SKM-1 (cell line): ENCODE measurements at regions not wholly inside any gene's neighbourhood (a gene's known extent, or its start where the extent isn't known, plus 50 kb on each side); places are given as distances from the start of the nearest gene placed in this dataset.
"Not testable (repeated sequence)": the region's sequence is repeated elsewhere in the genome, so short reads cannot be mapped to it uniquely, and the experiment has no call there.

Experiments used
- DNase-seq: peaks from one replicate; lab custom pipeline; 2025; ENCODE audit not compliant: unreplicated experiment; lab: John Stamatoyannopoulos, UW

DNA sequence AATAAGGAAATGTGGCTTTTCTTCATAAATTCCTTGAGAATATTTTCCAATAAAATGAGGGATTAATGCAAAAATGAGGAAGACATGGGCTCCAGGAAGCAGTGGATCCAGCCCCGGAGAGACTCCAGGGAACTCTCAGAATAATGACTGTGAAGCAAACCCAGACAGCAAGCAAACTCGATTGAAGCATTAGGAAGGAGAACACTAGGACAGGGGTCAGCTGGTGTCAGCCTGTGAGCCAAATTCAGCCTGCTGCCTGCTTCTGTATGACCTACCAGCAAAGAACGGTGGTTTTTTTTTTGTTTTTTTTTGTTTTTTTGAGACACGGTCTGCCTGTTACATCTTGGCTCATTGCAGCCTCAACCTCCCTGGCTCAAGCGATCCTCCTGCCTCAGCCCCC, 133.9 kb upstream of the FOXN2 start:
- no peak for DNase-seq

DNA sequence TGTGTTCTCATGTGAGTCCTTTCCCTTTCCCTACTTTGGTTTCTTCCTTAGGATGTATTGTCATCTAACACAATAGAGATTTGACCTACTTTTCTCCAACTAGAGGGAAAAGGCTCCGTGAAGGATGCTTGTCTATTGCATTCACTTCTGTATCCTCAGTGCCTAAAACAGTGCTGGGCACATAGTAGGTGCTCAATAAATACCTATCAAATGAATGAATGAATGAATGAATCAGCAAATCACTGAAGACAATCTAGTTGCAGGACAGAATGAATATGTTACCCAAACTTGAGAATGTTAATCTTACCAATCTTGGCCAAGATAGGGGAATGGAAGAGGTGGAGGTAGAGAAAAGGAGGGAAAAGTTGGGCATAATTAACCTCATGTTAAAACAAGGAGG, 131.2 kb upstream of the FOXN2 start:
- DNase-seq, result no peak

DNA sequence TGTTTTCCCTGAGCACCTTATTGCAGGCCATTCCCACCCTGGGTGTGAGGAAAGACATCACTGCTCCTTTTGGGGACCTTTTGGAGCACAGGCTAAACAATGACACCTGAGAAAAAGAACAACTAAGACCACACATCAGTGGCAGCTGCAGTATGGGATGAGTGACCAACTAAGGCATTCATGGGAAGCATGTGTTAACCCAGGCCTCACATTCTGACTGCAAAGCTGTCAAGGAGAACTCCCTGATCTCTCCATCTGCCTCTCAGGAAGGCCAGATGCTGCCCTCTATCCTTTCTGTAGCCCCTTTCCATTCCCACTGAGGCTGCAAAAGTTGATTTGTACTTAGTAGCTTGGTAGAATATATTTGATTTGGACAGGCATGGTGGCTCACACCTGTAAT, 130.5 kb upstream of the FOXN2 start:
- DNase-seq, result no peak

DNA sequence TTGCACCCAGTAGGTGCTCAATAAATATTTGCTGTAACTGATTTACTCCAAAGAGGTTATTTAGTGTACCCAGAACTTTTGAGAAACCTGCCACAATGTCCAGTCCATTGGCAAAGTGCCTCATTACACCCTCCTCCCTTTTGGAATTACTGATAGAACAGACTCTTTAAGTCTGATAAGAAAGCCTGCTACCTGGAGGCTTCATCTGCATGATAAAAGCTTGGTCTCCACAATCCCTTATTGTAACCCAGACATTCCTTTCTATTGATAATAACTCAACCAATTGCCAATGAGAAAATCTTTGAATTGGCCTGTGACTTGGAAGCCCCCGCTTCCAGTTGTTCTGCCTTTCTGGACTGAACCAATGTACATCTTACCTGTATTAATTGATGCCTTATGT, 127.0 kb upstream of the FOXN2 start:
- DNase-seq, result no peak

DNA sequence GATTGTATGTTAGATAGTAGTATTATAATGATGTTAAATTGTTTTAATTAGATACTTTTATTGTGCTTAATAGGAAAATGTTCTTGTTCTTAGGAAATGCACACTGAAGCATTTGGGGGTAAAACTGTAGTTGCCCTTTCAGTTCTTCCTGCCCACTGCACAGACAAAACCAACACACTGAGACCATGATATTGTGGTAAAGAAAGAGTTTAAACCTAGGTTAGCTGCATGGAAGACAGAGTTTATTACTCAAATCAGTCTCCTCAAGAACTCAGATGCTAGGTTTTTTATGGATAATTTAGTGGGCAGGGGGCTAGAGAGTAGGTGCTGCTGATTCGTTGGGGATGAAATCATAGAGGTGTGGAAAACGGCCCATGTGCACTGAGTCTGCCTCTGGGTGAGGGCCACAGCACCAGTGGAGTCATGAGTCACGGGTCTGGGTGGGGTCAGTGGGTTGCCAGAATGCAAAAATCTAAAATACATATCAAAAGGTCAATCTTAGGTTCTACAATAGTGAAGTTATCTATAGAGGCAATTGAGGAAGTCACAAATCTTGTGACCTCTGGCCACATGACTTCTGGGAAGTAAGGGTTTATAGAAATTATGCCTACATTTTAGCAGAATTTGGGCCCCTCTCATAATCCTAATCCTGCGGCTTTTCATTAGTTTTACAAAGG, 124.8 kb upstream of the FOXN2 start:
- DNase-seq, result no peak

DNA sequence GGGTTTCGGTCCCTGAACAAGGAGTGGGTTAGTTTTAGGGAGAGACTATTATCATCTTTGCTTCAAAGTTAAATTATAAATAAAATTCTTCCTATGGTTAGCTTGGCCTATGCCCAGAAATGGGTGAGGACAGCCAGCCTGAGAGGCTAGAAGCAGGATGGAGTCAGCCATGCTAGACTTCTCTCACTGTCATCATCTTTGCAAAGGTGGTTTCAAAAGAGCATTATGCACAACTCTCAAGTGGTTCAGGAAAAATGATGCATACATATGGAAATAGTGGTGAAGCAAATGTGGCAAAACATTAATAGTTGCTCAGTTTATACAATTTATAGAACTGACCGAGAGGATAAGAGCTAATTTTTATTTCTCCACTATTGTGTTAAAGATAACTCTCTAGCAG, 124.3 kb upstream of the FOXN2 start:
- no peak for DNase-seq

DNA sequence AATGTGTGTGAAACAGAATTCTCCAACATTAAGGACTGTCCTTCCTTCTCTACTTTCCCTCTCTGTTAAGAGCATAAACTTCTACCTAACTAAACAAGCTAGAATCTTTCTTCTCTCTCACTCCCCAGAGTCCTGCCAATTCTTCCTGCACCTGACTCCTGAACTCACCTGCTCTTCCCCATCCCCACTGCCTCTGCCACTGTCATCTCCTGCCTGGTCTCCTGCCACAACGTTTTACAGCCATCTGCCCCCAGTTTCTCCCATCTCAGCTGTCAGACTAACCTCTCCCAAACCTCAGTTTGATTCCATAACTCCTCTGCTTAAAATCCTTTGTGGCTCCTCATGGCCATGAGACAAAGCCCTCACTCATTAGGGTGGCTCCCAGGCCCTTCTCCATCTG, 119.8 kb upstream of the FOXN2 start:
- no peak for DNase-seq

DNA sequence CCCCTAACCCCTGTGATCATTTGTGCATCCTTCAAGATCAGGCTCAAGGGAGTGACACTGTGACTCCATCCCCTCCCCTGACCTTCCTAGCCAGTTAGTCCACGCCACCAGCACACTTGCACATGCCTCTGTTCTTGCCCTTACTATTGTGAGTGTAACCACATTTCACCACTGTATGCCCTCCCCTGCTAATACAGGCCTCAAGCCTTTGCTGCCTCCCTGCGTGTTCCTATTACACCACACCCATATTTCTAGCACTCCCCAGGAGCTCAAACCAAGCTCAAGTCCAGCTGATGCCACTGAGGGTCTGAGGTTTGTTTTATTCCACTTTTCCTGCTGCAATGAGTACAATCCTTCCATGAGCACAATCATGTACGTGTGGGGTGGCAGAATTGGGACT, 119.3 kb upstream of the FOXN2 start:
- no peak for DNase-seq

DNA sequence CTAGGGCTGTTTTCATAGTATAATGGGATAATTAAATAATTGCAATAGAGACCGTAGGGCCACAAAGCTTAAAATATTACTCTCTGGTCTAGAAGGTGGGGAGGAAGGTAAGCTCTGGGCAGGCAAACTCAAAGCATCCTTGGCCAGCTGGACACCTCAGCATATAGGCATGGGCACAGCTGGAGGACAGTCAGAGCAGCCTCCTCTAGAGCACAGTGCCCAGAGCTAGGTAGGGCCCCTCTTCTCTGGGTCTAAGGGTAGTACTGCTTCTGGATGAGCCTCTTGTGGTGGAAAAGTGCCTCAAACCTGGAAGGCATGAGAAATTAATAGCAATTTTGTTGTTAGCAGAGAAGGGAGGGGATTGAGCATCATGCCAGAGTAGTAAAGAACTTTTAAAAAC, 116.9 kb upstream of the FOXN2 start:
- no peak for DNase-seq

DNA sequence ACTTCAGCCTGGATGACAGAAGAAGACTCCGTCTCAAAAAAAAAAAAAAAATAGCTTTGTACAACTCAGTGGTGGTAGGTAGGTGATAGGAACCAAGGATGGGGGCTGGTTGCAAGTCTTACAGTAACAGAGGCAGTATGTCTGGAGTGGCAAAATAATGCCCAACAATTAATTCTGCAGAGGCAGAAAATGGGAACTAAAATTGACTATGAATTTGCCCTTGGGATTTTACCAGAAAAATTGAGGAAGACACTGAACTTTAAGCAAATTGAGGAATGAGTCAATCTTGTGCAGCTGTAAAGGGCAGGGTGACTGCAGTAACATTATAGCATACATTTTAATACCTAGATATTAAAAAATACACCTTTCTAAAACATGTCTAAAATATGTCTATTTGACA, 116.1 kb upstream of the FOXN2 start:
- peak; percentile 19 for DNase-seq

DNA sequence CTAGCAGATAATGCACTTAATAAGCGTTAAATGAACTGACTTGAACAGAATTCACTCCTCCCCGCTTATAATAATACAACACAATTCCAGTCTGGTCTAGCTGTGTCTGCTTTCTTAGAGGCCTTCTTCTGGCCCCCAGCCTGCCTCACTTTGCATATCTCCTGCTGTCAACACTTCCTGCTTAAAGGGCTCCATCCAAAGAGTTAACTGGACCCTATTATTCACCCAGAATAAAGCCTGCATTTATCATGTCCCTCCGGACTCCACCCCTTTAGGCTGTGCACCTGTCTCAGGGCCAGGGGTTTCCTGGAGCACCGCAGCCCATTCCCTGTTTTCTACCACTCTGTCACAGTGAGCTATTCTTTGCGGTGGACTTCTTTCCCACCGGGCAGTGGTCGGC, 115.4 kb upstream of the FOXN2 start:
- DNase-seq, result no peak

DNA sequence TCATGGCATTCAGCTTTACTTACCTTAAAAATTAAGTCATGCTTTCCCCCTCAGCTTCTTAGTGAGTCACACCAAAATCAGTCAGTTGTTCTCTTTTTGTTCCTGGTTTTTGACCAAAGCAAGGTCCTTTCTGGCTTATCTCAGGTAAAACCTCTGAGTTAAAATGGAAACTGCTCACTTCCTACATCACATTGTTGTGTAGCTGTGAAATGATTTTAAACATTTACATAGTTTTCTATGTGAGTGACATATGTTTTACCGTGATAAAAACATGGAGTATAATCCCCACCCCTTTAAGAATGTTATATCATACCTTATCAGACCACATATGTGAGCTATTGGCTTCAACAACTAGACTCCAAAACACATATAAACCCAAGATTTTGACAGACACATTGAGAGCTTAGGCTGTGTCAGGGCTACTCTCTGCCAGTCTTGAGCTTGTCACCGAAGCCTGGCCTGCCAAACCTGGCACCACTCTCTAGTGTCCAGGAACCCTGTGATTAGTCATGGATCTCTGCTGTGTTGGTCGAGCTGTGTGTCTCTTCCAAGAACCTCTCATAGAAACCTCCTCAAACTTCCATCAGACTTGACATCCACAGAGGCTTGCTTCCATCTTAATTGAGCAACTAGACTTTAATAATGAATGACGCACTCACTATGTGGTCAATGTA, 113.7 kb upstream of the FOXN2 start:
- DNase-seq, result no peak

DNA sequence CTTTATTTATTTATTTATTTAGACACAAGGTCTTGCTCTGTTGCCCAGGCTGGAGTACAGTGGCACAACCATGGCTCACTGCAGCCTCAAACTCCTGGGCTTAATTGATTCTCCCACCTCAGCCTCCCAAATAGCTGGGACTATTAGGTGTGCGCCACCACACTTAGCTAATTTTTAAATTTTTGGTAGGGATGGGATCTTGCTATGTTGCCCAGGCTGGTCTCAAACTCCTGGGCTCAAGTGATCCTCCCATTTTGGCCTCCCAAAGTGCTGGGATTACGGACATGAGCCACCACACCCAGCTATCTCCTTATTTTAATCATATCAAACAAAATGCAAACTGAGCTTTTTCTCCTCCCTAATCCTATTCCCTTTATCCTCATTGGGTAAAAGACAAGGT, 113.0 kb upstream of the FOXN2 start:
- not testable (repeated sequence) for DNase-seq

DNA sequence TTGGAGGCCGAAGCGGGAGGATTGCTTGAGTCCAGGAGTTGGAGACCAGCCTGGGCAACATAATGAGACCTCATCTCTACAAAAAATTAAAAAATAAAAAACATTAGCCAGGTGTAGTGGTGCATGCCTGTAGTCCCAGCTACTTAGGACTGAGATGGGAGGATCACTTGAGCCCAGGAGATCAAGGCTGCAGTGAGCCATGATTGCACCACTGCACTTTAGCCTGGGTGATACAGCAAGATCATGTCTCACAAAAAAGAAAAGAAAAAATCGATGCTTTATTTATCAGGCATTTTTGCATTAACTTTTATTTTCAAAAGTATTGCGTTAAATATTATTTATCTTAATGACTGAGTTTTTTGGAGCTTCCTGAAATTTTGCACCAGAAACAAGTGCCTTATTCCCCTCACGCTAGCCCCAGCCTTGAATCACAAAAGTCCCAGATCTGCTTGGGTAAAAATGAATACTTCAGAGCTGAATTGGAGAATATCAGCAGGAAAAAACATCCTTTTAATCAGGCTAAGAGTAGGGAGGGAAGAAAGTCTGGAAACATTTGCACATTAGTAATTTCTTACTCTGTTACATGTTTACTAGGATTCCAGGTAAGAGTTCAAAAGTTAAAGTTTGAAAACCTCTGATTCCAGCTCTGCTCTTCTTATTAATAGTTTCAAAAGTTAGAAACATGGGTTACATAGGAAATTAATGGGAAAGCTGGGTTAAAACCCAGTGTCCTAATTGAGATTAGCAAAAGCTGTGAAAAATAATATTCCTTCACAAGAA, 111.4 kb upstream of the FOXN2 start:
- no peak for DNase-seq

DNA sequence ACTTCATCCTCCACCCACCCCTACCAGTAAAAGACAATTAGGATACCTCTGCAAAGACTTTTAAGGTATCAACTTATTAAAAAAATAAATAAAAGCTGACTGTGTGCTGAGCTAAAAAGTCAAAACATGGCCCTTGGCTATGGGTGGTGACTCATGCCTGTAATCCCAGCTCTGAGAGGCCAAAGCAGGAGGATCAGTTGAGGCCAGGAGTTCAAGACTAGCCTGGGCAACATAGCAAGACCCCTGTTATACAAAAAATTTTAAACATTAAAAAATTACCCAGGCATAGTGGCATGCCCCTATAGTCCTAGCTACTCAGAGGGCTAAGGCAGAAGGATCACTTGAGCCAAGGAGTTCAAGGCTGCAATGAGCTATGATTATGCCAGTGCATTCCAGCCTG, 110.8 kb upstream of the FOXN2 start:
- no peak for DNase-seq

DNA sequence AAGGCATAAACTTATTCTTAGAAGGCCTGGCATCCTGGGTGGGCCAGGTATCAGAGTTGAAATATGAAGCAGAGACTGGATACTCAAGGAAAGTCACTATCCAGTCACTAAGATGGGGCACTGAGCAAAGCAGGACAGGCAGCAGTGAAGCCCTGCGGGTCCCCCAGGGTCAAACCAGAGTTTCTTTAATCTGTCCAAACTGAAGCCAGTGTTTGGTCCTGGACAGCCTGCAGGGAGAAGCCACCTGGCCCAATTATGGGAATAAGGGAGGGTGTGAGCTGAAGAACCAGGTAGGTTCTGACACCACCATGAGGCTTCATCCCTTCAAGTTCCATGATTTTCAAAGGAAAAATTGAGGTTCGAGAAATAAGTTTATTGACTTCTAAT, 109.7 kb upstream of the FOXN2 start:
- DNase-seq, result no peak

DNA sequence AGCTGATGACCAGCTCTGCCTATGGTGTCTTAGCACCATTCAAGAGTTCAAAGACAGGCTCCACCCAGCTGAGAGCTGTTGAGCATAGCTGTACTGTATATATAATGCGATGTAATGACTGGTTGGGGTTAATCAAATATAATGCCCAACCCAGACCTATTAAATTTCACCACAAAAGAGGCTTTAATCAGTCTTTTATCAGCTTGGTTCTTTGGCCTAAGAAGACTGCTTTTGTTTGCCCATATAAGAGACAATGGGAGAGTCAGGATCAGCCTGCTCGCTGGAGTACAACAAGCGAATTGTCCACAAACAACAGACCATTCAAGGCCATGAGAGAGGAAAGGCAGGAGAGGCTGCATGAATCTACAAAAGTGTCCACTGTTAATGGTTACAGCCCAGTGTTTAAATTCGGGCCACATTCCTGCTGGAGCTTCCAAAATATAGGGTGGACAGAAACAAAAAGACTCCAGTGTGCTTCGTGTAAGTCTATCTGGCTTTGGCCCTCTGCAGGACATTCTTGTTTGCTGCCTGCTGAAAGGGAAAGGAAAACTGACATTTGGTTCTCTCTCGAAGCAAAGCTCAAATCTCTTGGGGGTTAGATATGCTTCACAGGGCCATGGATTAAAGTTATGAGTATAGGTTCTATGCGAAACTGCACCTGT, 109.2 kb upstream of the FOXN2 start:
- no peak for DNase-seq

DNA sequence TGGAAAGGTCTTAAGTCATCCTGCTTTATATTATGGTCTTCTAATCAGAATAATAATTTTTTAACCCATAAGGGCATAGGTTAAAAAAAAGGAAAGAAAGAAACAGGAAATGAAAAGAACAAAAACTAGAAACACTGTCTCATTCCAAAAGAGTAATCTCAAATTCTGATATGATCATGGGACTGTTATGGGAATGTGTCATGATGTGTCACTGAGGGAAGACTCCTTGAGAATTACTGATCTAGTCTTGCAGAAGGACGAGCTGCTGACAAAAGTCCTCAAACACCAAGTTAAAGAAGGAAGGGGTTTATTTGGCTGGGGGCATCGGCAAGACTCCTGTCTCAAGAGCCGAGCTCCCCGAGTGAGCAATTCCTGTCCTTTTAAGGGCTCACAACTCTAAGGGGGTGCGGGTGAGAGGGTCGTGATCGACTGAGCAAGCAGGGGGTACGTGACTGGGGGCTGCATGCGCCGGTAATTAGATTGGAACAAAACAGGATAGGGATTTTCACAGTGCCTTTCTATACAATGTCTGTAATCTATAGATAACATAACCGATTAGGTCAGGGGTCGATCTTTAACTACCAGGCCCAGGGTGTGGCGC, 108.3 kb upstream of the FOXN2 start:
- DNase-seq, result not testable (repeated sequence)

DNA sequence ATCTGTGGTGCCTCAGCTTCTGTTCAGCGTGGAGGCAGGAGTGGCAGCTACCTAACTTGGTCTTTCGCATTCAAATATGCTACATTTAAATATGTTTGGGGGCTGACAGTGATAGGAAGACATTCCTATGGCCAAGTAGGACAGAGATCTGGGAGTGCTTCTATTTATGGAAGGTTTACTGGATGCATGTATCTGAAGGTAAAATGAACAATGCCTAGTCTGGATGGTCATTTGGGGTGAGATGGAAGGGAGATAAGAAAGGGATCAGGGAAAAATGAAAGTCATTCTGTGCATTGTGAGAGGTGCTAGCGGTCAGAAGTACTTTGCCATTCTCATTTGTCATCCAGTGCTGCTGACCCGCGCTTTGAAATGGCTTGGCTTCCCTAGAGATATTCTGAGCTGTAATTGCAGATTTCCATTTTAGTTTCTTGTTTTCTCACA, 107.3 kb upstream of the FOXN2 start:
- DNase-seq, result no peak

DNA sequence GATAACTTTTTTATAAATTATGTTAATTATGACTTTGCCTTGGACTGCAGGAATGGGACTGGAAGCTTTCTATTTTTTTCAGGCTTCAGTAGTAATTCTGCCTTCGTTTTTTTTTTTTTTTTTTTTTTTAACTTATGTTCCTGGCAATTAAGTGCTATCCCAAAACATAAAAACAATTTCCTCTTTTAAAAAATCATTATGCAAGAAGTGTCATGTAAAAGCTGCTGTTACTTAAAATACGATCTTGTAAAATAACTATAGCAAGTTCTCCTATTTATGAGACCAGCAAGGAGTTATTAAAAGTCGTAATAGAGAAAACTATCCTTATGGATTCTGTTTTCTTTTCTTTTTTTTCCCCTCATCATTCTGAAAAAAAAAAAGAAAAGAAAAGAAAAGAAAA, 106.6 kb upstream of the FOXN2 start:
- DNase-seq, result no peak

DNA sequence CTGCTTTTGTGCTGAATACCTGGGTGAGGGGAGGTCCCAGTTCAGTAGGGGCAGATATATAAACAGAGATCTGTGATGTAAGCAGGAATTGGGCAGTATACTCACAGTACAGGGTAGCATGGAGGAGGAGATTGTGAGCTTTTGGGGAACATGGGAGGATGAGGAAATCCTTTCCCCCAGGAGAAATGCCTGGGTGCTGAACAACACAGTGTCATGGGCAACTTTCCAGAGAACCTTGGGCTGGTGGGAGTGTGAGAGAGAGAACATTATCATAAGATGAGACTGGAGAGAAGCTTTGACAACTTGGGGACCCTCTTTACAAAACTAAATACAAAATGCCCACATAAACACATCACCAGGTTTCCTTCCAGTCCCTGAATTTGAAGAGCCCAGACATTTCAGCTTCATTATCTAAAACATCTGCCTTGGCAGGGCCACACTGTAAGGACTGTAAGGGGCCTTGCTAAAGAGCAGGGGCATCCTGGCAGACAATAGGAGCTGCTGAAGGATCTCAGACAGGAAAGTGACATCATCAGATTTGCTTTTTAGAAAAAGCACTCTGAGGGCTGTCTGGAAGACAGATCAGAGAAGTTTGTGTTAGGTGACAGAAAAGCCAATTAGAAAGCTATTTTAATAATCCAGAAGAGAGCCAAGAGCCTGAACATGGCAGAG, 105.1 kb upstream of the FOXN2 start:
- DNase-seq, result no peak
